ENCODE measurements at regions not wholly inside any gene's neighbourhood (a gene's known extent, or its start where the extent isn't known, plus 50 kb on each side); places are given as distances from the start of the nearest gene placed in this dataset.
"Not testable (repeated sequence)": the region's sequence is repeated elsewhere in the genome, so short reads cannot be mapped to it uniquely, and the experiment has no call there.

GRCh38 chr6:74366634-74367033, 670.6 kb downstream of the CD109 start:
- Histone ChIP-seq H3K9me3 (no peaks in the 10 kb centered on the region), H3K4me3 (no peak overlapping the region), H3K36me3 (no peaks in the 10 kb centered on the region), H3K27me3 (no peaks in the 10 kb centered on the region), H3K27ac (no peak overlapping the region), H3K4me1 (no peaks in the 10 kb centered on the region)
- no peak for TF ChIP-seq POLR2A (IDR thresholded peaks at IDR 0.05)
- 77 to 96% methylated on average over 1 of the region's 1 CpG for WGBS, 2 donors
- intact Hi-C loops (cut with DNase I) = no loop called here
- no peak for DNase-seq

GRCh38 chr6:74362391-74362790, 666.4 kb downstream of the CD109 start:
- no peak for TF ChIP-seq CTCF (IDR thresholded peaks at IDR 0.05)
- TF ChIP-seq POLR2A (IDR thresholded peaks at IDR 0.05) = no peak
- DNase-seq = no peak
- intact Hi-C loops (cut with DNase I) = no loop called here

GRCh38 chr6:74357321-74357720, 661.3 kb downstream of the CD109 start:
- no peak overlapping the region for H3K4me3 ChIP-seq
- H3K27me3 ChIP-seq = no peaks in the 10 kb centered on the region
- 61 to 68% methylated on average over 4 of the region's 4 CpGs for WGBS, 2 donors
- H3K36me3 ChIP-seq = no peaks in the 10 kb centered on the region
- TF ChIP-seq POLR2A (IDR thresholded peaks at IDR 0.05) (no peak), CTCF (IDR thresholded peaks at IDR 0.05) (no peak)
- intact Hi-C loops (cut with DNase I) = no loop called here
- no peak overlapping the region for H3K27ac ChIP-seq
- H3K9me3 ChIP-seq = no peaks in the 10 kb centered on the region
- H3K4me1 ChIP-seq = no peaks in the 10 kb centered on the region
- DNase-seq = no peak

More at GRCh38 chr6:74362391-74362790, 666.4 kb downstream of the CD109 start:
- WGBS, 2 donors = 52 to 67% methylated on average over 1 of the region's 1 CpG
- no peaks in the 10 kb centered on the region for H3K9me3 ChIP-seq
- H3K27ac ChIP-seq = no peak overlapping the region
- H3K4me1 ChIP-seq = no peaks in the 10 kb centered on the region
- H3K36me3 ChIP-seq = no peaks in the 10 kb centered on the region
- no peaks in the 10 kb centered on the region for H3K27me3 ChIP-seq
- no peak overlapping the region for H3K4me3 ChIP-seq

GRCh38 chr6:74356391-74356790, 660.4 kb downstream of the CD109 start:
- H3K27me3 ChIP-seq = no peaks in the 10 kb centered on the region
- no peak for TF ChIP-seq CTCF (IDR thresholded peaks at IDR 0.05)
- TF ChIP-seq POLR2A (IDR thresholded peaks at IDR 0.05) = no peak
- intact Hi-C loops (cut with DNase I) = no loop called here
- H3K4me3 ChIP-seq = no peak overlapping the region
- no peaks in the 10 kb centered on the region for H3K4me1 ChIP-seq
- no peaks in the 10 kb centered on the region for H3K36me3 ChIP-seq
- DNase-seq = no peak
- WGBS, 2 donors = 39 to 56% methylated on average over 2 of the region's 2 CpGs
- no peak overlapping the region for H3K27ac ChIP-seq
- H3K9me3 ChIP-seq = no peaks in the 10 kb centered on the region

- H3K4me3 ChIP-seq = no peak overlapping the region
- TF ChIP-seq POLR2A (IDR thresholded peaks at IDR 0.05) = no peak
- TF ChIP-seq CTCF (IDR thresholded peaks at IDR 0.05) = no peak
- DNase-seq = no peak
These were observed 651.0 kb downstream of the CD109 start for GRCh38 chr6:74346936-74347535.

GRCh38 chr6:74343804-74344203, 647.8 kb downstream of the CD109 start:
- TF ChIP-seq POLR2A (IDR thresholded peaks at IDR 0.05) = no peak
- peak in 1 of 6 experiments; percentile 29 for TF ChIP-seq CTCF (IDR thresholded peaks at IDR 0.05)
- 43 to 46% methylated on average over 2 to 3 of the region's 3 CpGs for WGBS, 2 donors
- Histone ChIP-seq H3K27me3 (no peaks in the 10 kb centered on the region), H3K36me3 (no peaks in the 10 kb centered on the region), H3K27ac (no peak overlapping the region), H3K9me3 (no peaks in the 10 kb centered on the region), H3K4me1 (no peaks in the 10 kb centered on the region), H3K4me3 (no peak overlapping the region)
- intact Hi-C loops (cut with DNase I) = no loop called here
- DNase-seq = no peak

More at GRCh38 chr6:74346936-74347535, 651.0 kb downstream of the CD109 start:
- no peaks in the 10 kb centered on the region for H3K9me3 ChIP-seq
- H3K4me1 ChIP-seq = no peaks in the 10 kb centered on the region
- 56 to 61% methylated on average over 4 of the region's 4 CpGs for whole genome bisulfite sequencing, 2 donors
- intact Hi-C loops (cut with DNase I) = no loop called here
- H3K36me3 ChIP-seq = no peaks in the 10 kb centered on the region
- H3K27ac ChIP-seq = no peak overlapping the region
- no peaks in the 10 kb centered on the region for H3K27me3 ChIP-seq

DNA sequence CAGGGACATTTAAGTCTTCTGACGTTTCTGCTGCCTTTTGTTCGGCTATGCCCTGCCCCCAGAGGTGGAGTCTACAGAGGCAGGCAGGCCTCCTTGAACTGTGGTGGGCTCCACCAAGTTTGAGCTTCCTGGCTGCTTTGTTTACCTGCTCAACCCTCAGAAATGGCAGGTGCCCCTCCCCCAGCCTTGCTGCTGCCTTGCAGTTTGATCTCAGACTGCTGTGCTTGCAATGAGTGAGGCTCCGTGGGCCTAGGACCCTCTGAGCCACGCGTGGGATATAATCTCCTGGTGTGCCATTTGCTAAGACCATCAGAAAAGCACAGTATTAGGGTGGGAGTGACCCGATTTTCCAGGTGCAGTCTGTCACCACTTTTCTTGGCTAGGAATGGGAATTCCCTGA, 647.3 kb downstream of the CD109 start:
- H3K27ac ChIP-seq; H3K4me3 ChIP-seq; H3K27me3 ChIP-seq; DNase-seq; intact Hi-C loops (cut with DNase I); H3K36me3 ChIP-seq; H3K4me1 ChIP-seq; H3K9me3 ChIP-seq: not testable (repeated sequence)
- 78 to 81% methylated on average over 4 to 6 of the region's 6 CpGs for WGBS, 2 donors
